Neural progenitor cell (in vitro differentiated cells): ENCODE measurements at regions not wholly inside any gene's neighbourhood (a gene's known extent, or its start where the extent isn't known, plus 50 kb on each side); places are given as distances from the start of the nearest gene placed in this dataset.

ENCODE experiments used
- EZH2 ChIP-seq: fragments of 200-600 bp; sonication (generic); IDR thresholded peaks from 2 replicates; pipeline ENCODE4 v1.6.1; 2017; ENCODE audit warnings: antibody characterized with exemption, mild to moderate bottlenecking, moderate library complexity
- TF ChIP-seq, protein P1 (sequence below): fragments of 200-600 bp; sonication (generic); IDR thresholded peaks from 2 replicates; pipeline ENCODE4 v1.5.1; 2017; ENCODE audit warnings: antibody characterized with exemption, mild to moderate bottlenecking

DNA sequence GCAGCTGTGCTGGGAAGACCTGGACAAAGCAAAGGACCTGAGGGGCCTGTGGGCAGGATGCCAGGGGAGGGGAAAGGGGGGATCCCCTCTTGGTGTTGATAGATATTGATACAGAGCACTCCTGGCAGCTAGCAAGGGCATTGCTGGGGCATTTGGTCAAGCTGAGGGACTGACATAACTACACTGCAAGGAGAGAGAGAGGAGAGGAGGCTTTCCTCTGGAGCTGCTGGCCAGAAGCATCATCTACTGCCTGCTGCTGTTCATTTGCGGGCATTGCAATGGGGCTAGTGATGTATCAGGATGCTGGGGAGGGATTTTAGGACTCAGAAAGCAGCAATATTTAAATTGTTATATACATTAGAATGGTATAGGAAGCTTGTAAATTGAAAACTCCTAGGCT lies 142.0 kb downstream of the ZNF648 start:
- TF ChIP-seq, protein P1, sequence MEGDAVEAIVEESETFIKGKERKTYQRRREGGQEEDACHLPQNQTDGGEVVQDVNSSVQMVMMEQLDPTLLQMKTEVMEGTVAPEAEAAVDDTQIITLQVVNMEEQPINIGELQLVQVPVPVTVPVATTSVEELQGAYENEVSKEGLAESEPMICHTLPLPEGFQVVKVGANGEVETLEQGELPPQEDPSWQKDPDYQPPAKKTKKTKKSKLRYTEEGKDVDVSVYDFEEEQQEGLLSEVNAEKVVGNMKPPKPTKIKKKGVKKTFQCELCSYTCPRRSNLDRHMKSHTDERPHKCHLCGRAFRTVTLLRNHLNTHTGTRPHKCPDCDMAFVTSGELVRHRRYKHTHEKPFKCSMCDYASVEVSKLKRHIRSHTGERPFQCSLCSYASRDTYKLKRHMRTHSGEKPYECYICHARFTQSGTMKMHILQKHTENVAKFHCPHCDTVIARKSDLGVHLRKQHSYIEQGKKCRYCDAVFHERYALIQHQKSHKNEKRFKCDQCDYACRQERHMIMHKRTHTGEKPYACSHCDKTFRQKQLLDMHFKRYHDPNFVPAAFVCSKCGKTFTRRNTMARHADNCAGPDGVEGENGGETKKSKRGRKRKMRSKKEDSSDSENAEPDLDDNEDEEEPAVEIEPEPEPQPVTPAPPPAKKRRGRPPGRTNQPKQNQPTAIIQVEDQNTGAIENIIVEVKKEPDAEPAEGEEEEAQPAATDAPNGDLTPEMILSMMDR = peak; percentile 37
- TF ChIP-seq EZH2 = no peak
